Right lobe of liver (tissue), 4 donors: ENCODE measurements at regions not wholly inside any gene's neighbourhood (a gene's known extent, or its start where the extent isn't known, plus 50 kb on each side); places are given as distances from the start of the nearest gene placed in this dataset.

Source experiments
- POLR2A ChIP-seq: fragments of 450-650 bp; IDR thresholded peaks from one replicate; pipeline ENCODE4 v1.6.1; 2017; ENCODE audit warnings: antibody characterized with exemption, mild to moderate bottlenecking
- TF ChIP-seq, protein P1 (sequence below), 4 donors: fragments of 200-600 bp in 3 of 4; fragments of 450-650 bp in 1 of 4; IDR thresholded peaks; one replicate each; pipeline versions ENCODE4 v1.5.1 to v1.8.0; 2016 to 2022; ENCODE audit warnings: antibody characterized with exemption in 4 of 4, mild to moderate bottlenecking in 2 of 4
- donor health status: DM: no; HTN: no; CAD: no.
- donor health status: DM: no; HTN: no; CAD: no.
- donor health status: DM: no; HTN: yes; CAD: no.

GRCh38 chr13:22837980-22838647, 342.7 kb upstream of the SGCG start:
- TF ChIP-seq, protein P1, sequence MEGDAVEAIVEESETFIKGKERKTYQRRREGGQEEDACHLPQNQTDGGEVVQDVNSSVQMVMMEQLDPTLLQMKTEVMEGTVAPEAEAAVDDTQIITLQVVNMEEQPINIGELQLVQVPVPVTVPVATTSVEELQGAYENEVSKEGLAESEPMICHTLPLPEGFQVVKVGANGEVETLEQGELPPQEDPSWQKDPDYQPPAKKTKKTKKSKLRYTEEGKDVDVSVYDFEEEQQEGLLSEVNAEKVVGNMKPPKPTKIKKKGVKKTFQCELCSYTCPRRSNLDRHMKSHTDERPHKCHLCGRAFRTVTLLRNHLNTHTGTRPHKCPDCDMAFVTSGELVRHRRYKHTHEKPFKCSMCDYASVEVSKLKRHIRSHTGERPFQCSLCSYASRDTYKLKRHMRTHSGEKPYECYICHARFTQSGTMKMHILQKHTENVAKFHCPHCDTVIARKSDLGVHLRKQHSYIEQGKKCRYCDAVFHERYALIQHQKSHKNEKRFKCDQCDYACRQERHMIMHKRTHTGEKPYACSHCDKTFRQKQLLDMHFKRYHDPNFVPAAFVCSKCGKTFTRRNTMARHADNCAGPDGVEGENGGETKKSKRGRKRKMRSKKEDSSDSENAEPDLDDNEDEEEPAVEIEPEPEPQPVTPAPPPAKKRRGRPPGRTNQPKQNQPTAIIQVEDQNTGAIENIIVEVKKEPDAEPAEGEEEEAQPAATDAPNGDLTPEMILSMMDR (IDR thresholded peaks at IDR 0.05), result no peak
- no peak for TF ChIP-seq POLR2A
